ENCODE measurements at regions not wholly inside any gene's neighbourhood (a gene's known extent, or its start where the extent isn't known, plus 50 kb on each side); places are given as distances from the start of the nearest gene placed in this dataset.

DNA sequence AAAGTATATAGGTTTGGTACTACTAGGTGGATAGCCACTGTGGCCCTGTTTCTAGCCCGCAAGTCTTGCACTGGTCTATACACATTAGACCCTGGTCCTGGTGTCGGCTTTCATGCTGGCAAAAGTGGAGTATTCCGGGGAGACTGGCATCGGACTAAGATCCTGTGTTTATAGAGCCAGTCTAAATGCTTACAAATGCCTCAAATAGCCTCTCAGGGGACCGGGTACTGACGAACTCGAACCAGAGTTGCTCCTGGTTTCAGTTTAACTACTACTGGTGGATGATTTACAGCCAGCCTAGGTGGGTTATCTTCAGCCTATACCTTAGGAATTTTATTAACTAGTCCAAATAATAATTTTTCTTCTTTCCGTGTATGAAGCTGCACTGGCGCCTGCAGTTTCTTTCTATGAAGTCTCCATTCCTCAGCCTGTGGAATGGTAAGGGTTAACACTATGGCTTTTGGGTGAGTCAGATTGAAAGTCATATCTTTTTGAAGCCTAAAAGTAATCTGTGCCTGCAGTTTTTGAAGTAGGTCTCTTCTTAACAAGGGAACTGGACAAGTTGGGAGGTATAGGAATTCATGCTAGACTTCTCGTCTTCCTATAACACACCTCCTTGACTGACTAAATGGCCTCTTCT is 51.3 kb downstream of the OR10H4 start:
- no peaks in the 10 kb centered on the region for H3K27me3 ChIP-seq (ENCODE audit: control insufficient read depth, insufficient read depth, low read length)
- H3K27ac ChIP-seq (ENCODE audit: low read length), result no peak overlapping the region
- H3K36me3 ChIP-seq (ENCODE audit: control insufficient read depth, low read depth, low read length), result no peaks in the 10 kb centered on the region
- H3K9me3 ChIP-seq (ENCODE audit: control insufficient read depth, low read depth, low read length), result peaks cover 63% of the 10 kb centered on the region
- H3K9ac ChIP-seq (ENCODE audit: low read length), result no peak overlapping the region
- H3K4me1 ChIP-seq (ENCODE audit: control insufficient read depth, low read depth, low read length), result no peaks in the 10 kb centered on the region
- no peak overlapping the region for H3K4me3 ChIP-seq (ENCODE audit: low read length)

DNA sequence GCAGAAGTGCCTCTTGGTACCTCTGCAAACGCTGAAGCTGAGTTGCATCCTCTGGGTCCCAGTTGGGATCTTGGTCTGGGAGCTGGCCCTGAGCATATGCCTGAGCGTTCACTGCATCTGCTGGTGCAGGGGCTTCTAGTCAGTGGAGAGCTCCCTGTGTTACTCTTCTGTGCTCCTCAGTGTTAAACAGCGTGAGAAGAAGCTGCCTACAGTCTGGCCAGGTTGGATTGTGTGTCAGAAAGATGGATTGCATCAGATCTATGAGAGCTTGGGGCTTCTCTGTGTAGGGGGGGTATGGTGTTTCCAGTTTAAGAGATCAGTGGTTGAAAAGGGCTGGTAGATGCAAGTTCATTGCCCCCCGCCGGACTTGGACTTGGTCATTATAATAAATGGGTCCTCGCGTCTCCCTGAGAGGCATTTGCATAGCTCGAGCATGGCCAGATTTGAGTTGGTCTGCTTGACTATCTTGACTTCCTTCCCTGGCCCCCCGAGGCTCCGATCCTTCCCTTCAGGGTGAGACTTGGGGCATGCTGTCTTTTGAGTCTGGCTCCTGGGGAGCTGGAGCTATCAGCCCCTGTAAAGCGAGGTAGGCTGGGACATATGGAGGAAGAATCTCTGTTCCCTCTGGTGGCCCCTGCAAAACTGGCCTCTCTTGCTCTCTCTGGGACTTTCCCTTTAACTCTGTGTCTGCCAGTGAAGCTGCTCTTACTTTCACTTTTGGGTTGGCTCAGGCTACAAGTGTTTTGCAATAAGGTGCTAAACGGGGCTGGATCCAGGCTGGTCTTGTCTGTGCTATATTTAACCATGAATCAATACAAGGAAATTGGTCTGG is 52.9 kb downstream of the OR10H4 start:
- H3K4me3 ChIP-seq (ENCODE audit: low read length), result no peak overlapping the region
- H3K36me3 ChIP-seq (ENCODE audit: control insufficient read depth, low read depth, low read length), result no peaks in the 10 kb centered on the region
- H3K9me3 ChIP-seq (ENCODE audit: control insufficient read depth, low read depth, low read length), result peaks cover 54% of the 10 kb centered on the region
- H3K4me1 ChIP-seq (ENCODE audit: control insufficient read depth, low read depth, low read length), result no peaks in the 10 kb centered on the region
- no peaks in the 10 kb centered on the region for H3K27me3 ChIP-seq (ENCODE audit: control insufficient read depth, insufficient read depth, low read length)
- H3K9ac ChIP-seq (ENCODE audit: low read length), result no peak overlapping the region
- H3K27ac ChIP-seq (ENCODE audit: low read length), result no peak overlapping the region

DNA sequence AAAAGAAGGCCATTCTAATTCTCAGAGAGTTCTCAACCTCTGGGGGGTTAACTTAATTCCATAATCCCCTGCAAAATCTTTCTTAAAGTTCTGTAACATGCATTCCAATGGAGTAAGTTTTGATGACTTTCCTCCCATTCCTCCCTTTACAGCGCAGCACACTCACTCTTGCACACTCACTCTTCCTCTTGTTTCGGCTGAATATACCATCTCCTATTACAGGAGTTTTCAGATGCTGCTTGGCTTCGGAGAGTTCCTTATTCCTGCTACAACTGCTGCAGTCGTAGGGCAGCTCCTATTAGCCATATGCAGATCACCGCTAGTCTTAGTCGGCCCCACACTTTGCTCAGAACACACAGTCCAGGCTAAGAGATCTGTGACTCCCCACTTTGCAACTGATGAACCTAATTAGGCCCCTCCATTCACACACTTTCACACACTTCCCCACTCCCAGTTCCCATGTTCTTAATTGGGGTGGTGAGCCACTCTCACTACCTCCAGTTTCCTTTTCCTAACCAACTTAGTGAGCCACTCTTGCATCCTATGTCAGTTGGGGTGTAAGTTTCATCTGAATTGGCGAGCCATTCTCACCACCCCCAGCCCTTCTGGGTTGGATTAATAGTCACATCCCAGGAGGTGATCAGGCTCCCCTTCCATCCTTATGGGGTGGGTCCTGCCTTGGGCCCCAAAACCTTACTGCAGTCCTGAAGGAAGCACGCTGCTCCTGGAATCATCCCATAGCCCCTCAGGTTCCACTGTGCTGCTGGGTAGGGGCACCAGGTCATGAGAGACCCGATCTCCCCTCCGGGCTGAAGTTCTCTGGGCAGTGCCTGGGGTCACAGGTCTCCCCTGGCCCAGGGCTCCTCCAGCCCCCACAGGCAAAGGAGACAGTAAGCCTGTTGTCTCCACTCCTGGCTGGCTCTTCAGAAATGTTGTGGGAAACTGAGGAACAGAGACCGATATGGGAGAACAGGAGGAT is 53.9 kb downstream of the OR10H4 start:
- no peaks in the 10 kb centered on the region for H3K36me3 ChIP-seq (ENCODE audit: control insufficient read depth, low read depth, low read length)
- H3K9me3 ChIP-seq (ENCODE audit: control insufficient read depth, low read depth, low read length), result peaks cover 47% of the 10 kb centered on the region
- H3K4me3 ChIP-seq (ENCODE audit: low read length), result no peak overlapping the region
- no peaks in the 10 kb centered on the region for H3K27me3 ChIP-seq (ENCODE audit: control insufficient read depth, insufficient read depth, low read length)
- H3K27ac ChIP-seq (ENCODE audit: low read length), result no peak overlapping the region
- H3K9ac ChIP-seq (ENCODE audit: low read length), result no peak overlapping the region
- no peaks in the 10 kb centered on the region for H3K4me1 ChIP-seq (ENCODE audit: control insufficient read depth, low read depth, low read length)

GRCh38 chr19:16003391-16003790 is 54.6 kb downstream of the OR10H4 start:
- Histone ChIP-seq H3K27ac (ENCODE audit: low read length) (no peak overlapping the region), H3K4me3 (ENCODE audit: low read length) (no peak overlapping the region), H3K9ac (ENCODE audit: low read length) (no peak overlapping the region), H3K36me3 (ENCODE audit: control insufficient read depth, low read depth, low read length) (no peaks in the 10 kb centered on the region), H3K4me1 (ENCODE audit: control insufficient read depth, low read depth, low read length) (no peaks in the 10 kb centered on the region), H3K27me3 (ENCODE audit: control insufficient read depth, insufficient read depth, low read length) (no peaks in the 10 kb centered on the region), H3K9me3 (ENCODE audit: control insufficient read depth, low read depth, low read length) (peaks cover 46% of the 10 kb centered on the region)

GRCh38 chr19:16005925-16006324 is 57.1 kb downstream of the OR10H4 start:
- Histone ChIP-seq H3K4me1 (ENCODE audit: control insufficient read depth, low read depth, low read length) (no peaks in the 10 kb centered on the region), H3K27ac (ENCODE audit: low read length) (no peak overlapping the region), H3K9me3 (ENCODE audit: control insufficient read depth, low read depth, low read length) (peaks cover 38% of the 10 kb centered on the region), H3K9ac (ENCODE audit: low read length) (no peak overlapping the region), H3K27me3 (ENCODE audit: control insufficient read depth, insufficient read depth, low read length) (no peaks in the 10 kb centered on the region), H3K4me3 (ENCODE audit: low read length) (no peak overlapping the region), H3K36me3 (ENCODE audit: control insufficient read depth, low read depth, low read length) (no peaks in the 10 kb centered on the region)

- no peak overlapping the region for H3K4me3 ChIP-seq (ENCODE audit: low read length)
- peaks cover 37% of the 10 kb centered on the region for H3K9me3 ChIP-seq (ENCODE audit: control insufficient read depth, low read depth, low read length)
- no peak overlapping the region for H3K9ac ChIP-seq (ENCODE audit: low read length)
- no peaks in the 10 kb centered on the region for H3K36me3 ChIP-seq (ENCODE audit: control insufficient read depth, low read depth, low read length)
- H3K27me3 ChIP-seq (ENCODE audit: control insufficient read depth, insufficient read depth, low read length), result no peaks in the 10 kb centered on the region
- H3K4me1 ChIP-seq (ENCODE audit: control insufficient read depth, low read depth, low read length), result no peaks in the 10 kb centered on the region
- H3K27ac ChIP-seq (ENCODE audit: low read length), result no peak overlapping the region
These were observed 63.7 kb upstream of the TPM4 start for GRCh38 chr19:16012552-16012951.

- H3K4me1 ChIP-seq (ENCODE audit: control insufficient read depth, low read depth, low read length), result no peaks in the 10 kb centered on the region
- no peak overlapping the region for H3K27ac ChIP-seq (ENCODE audit: low read length)
- no peaks in the 10 kb centered on the region for H3K27me3 ChIP-seq (ENCODE audit: control insufficient read depth, insufficient read depth, low read length)
- H3K4me3 ChIP-seq (ENCODE audit: low read length), result no peak overlapping the region
- no peak overlapping the region for H3K9ac ChIP-seq (ENCODE audit: low read length)
- H3K36me3 ChIP-seq (ENCODE audit: control insufficient read depth, low read depth, low read length), result no peaks in the 10 kb centered on the region
- H3K9me3 ChIP-seq (ENCODE audit: control insufficient read depth, low read depth, low read length), result peaks cover 38% of the 10 kb centered on the region
These were observed 63.0 kb upstream of the TPM4 start for GRCh38 chr19:16013181-16013850.

GRCh38 chr19:16013851-16014840 is 62.1 kb upstream of the TPM4 start:
- no peak overlapping the region for H3K4me3 ChIP-seq (ENCODE audit: low read length)
- no peak overlapping the region for H3K27ac ChIP-seq (ENCODE audit: low read length)
- H3K4me1 ChIP-seq (ENCODE audit: control insufficient read depth, low read depth, low read length), result no peaks in the 10 kb centered on the region
- H3K9ac ChIP-seq (ENCODE audit: low read length), result no peak overlapping the region
- H3K27me3 ChIP-seq (ENCODE audit: control insufficient read depth, insufficient read depth, low read length), result no peaks in the 10 kb centered on the region
- H3K9me3 ChIP-seq (ENCODE audit: control insufficient read depth, low read depth, low read length), result peaks cover 45% of the 10 kb centered on the region
- no peaks in the 10 kb centered on the region for H3K36me3 ChIP-seq (ENCODE audit: control insufficient read depth, low read depth, low read length)

GRCh38 chr19:16014923-16015804 is 61.1 kb upstream of the TPM4 start:
- no peak overlapping the region for H3K4me3 ChIP-seq (ENCODE audit: low read length)
- H3K36me3 ChIP-seq (ENCODE audit: control insufficient read depth, low read depth, low read length), result no peaks in the 10 kb centered on the region
- H3K27me3 ChIP-seq (ENCODE audit: control insufficient read depth, insufficient read depth, low read length), result no peaks in the 10 kb centered on the region
- H3K9ac ChIP-seq (ENCODE audit: low read length), result no peak overlapping the region
- no peak overlapping the region for H3K27ac ChIP-seq (ENCODE audit: low read length)
- no peaks in the 10 kb centered on the region for H3K4me1 ChIP-seq (ENCODE audit: control insufficient read depth, low read depth, low read length)
- peaks cover 45% of the 10 kb centered on the region for H3K9me3 ChIP-seq (ENCODE audit: control insufficient read depth, low read depth, low read length)

GRCh38 chr19:16015805-16016173 is 60.5 kb upstream of the TPM4 start:
- Histone ChIP-seq H3K4me3 (ENCODE audit: low read length) (no peak overlapping the region), H3K9me3 (ENCODE audit: control insufficient read depth, low read depth, low read length) (peaks cover 45% of the 10 kb centered on the region), H3K9ac (ENCODE audit: low read length) (no peak overlapping the region), H3K27me3 (ENCODE audit: control insufficient read depth, insufficient read depth, low read length) (no peaks in the 10 kb centered on the region), H3K36me3 (ENCODE audit: control insufficient read depth, low read depth, low read length) (no peaks in the 10 kb centered on the region), H3K27ac (ENCODE audit: low read length) (no peak overlapping the region), H3K4me1 (ENCODE audit: control insufficient read depth, low read depth, low read length) (no peaks in the 10 kb centered on the region)

Data from iPS-18a (cell line).